Endodermal cell (in vitro differentiated cells): ENCODE measurements at regions not wholly inside any gene's neighbourhood (a gene's known extent, or its start where the extent isn't known, plus 50 kb on each side); places are given as distances from the start of the nearest gene placed in this dataset.
"Not testable (repeated sequence)": the region's sequence is repeated elsewhere in the genome, so short reads cannot be mapped to it uniquely, and the experiment has no call there.

Experiments used
- DNase-seq: peaks from one replicate; pipeline ENCODE4 v3.0.0-alpha.2; 2017
- H3K27ac ChIP-seq: 2 replicates; pipeline ENCODE4 v1.5.1; 2013; ENCODE audit warnings: mild to moderate bottlenecking, low read depth, low read length, moderate library complexity
- H3K27me3 ChIP-seq: 2 replicates; pipeline ENCODE4 v1.6.1; 2013; ENCODE audit warnings: mild to moderate bottlenecking, low read length, moderate library complexity; ENCODE audit not compliant: insufficient read depth, control insufficient read depth, poor library complexity, severe bottlenecking
- H3K36me3 ChIP-seq: 2 replicates; pipeline ENCODE4 v1.7.0; 2013; ENCODE audit warnings: mild to moderate bottlenecking, low read length, moderate library complexity; ENCODE audit not compliant: control insufficient read depth, insufficient read depth
- H3K4me1 ChIP-seq: one replicate; pipeline ENCODE4 v1.7.0; 2013; ENCODE audit warnings: low read length; ENCODE audit not compliant: control insufficient read depth, insufficient read depth
- H3K4me3 ChIP-seq: 2 replicates; pipeline ENCODE4 v1.5.1; 2013; ENCODE audit warnings: mild to moderate bottlenecking, low read length, moderate library complexity
- H3K9ac ChIP-seq: 2 replicates; pipeline ENCODE4 v1.6.1; 2013; ENCODE audit warnings: mild to moderate bottlenecking, low read length, moderate library complexity; ENCODE audit not compliant: poor library complexity, severe bottlenecking; ENCODE audit errors: extremely low read depth
- H3K9me3 ChIP-seq: 2 replicates; pipeline ENCODE4 v1.6.1; 2013; ENCODE audit warnings: mild to moderate bottlenecking, low read length, moderate library complexity; ENCODE audit not compliant: control insufficient read depth
- H3K27ac Mint-ChIP-seq: 2 replicates; pipeline ENCODE4 v1.8.0; 2020; ENCODE audit warnings: mixed read lengths
- H3K27me3 Mint-ChIP-seq: 2 replicates; pipeline ENCODE4 v1.8.0; 2021; ENCODE audit warnings: mild to moderate bottlenecking, mixed read lengths; ENCODE audit not compliant: insufficient read depth
- H3K36me3 Mint-ChIP-seq: 2 replicates; pipeline ENCODE4 v1.8.0; 2020; ENCODE audit warnings: low read depth, mixed read lengths
- H3K4me1 Mint-ChIP-seq: 2 replicates; pipeline ENCODE4 v1.8.0; 2020; ENCODE audit warnings: mixed read lengths
- H3K4me3 Mint-ChIP-seq: 2 replicates; pipeline ENCODE4 v1.8.0; 2020; ENCODE audit warnings: mild to moderate bottlenecking, moderate library complexity, mixed read lengths
- H3K9me3 Mint-ChIP-seq: 2 replicates; pipeline ENCODE4 v1.8.0; 2020; ENCODE audit warnings: mild to moderate bottlenecking, mixed read lengths
- CTCF ChIP-seq: fragments of 200-600 bp; sonication (generic); conservative IDR thresholded peaks from 2 replicates; pipeline ENCODE4 v1.5.0; 2021; ENCODE audit warnings: antibody characterized with exemption, mild to moderate bottlenecking
- WGBS, 2 experiments: methylation state at CpG; one replicate each; pipeline versions ENCODE4 v1.1.5 to v1.1.7; 2013; ENCODE audit warnings: missing lambda C conversion rate in 2 of 2, mixed read lengths in 1 of 2; ENCODE audit not compliant: insufficient coverage in 1 of 2, insufficient read length in 1 of 2; 5-methylcytosine and 5-hydroxymethylcytosine counted together

- no peak overlapping the region for H3K9ac ChIP-seq
- no peaks in the 10 kb centered on the region for H3K9me3 Mint-ChIP-seq
- DNase-seq: no peak
- no peak for TF ChIP-seq CTCF
- H3K4me1 Mint-ChIP-seq: peaks cover 14% of the 10 kb centered on the region
- H3K36me3 ChIP-seq: no peaks in the 10 kb centered on the region
- H3K27ac ChIP-seq: no peak overlapping the region
- WGBS, 2 experiments: 70 to 78% methylated on average over 2 to 5 of the region's 5 CpGs
- no peaks in the 10 kb centered on the region for H3K27me3 ChIP-seq
- H3K27ac Mint-ChIP-seq: no peak overlapping the region
- H3K27me3 Mint-ChIP-seq: no peaks in the 10 kb centered on the region
- H3K4me3 ChIP-seq: no peak overlapping the region
- no peaks in the 10 kb centered on the region for H3K4me1 ChIP-seq
- peaks cover 12% of the 10 kb centered on the region for H3K9me3 ChIP-seq
- no peak overlapping the region for H3K4me3 Mint-ChIP-seq
- H3K36me3 Mint-ChIP-seq: peaks cover 6% of the 10 kb centered on the region
Measured at GRCh38 chr12:111120578-111120977, 200.2 kb upstream of the MYL2 start.

DNA sequence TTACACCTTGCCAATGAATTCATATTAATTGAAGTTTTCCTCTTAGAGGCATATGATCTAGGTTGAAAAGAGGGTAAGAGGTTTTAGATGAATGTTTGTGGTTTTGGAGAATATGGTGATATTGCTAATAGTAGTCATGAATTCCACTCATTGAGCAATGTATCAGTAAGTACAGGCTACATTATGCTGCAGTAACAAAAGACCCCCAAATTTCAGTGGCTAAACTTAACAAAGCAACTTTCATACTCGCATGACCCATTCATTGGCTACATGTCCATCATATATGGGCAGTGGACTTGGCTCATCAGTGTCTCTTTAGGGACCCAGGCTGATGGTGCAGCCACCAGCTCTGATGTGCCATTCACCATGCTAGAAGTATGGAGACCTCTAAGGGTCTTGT is 196.6 kb upstream of the MYL2 start:
- WGBS, 2 experiments: 91 to 100% methylated on average over 1 of the region's 1 CpG
- Histone ChIP-seq H3K27me3 (no peaks in the 10 kb centered on the region), H3K9ac (no peak overlapping the region), H3K9me3 (peaks cover 12% of the 10 kb centered on the region), H3K4me1 (no peaks in the 10 kb centered on the region), H3K4me3 (no peak overlapping the region), H3K36me3 (no peaks in the 10 kb centered on the region), H3K27ac (no peak overlapping the region)
- Mint-ChIP-seq H3K27me3 (no peaks in the 10 kb centered on the region), H3K36me3 (peaks cover 6% of the 10 kb centered on the region), H3K9me3 (no peaks in the 10 kb centered on the region), H3K4me3 (no peak overlapping the region), H3K27ac (no peak overlapping the region), H3K4me1 (peaks cover 12% of the 10 kb centered on the region)
- DNase-seq: no peak
- no peak for TF ChIP-seq CTCF

- not testable (repeated sequence) for H3K4me1 ChIP-seq, H3K4me3 Mint-ChIP-seq, H3K36me3 Mint-ChIP-seq, H3K4me3 ChIP-seq, DNase-seq, H3K4me1 Mint-ChIP-seq, H3K36me3 ChIP-seq, H3K9me3 Mint-ChIP-seq, H3K27me3 Mint-ChIP-seq, H3K27ac Mint-ChIP-seq, H3K27me3 ChIP-seq, H3K27ac ChIP-seq, H3K9ac ChIP-seq
- WGBS, 2 experiments: 91% methylated on average over 3 of the region's 3 CpGs; no CpG with 5 or more reads in 1 of the 2 experiments
- H3K9me3 ChIP-seq: peaks cover 12% of the 10 kb centered on the region
Measured at GRCh38 chr12:111113313-111113712, 192.9 kb upstream of the MYL2 start.
